Calu3 (cell line): ENCODE measurements at regions not wholly inside any gene's neighbourhood (a gene's known extent, or its start where the extent isn't known, plus 50 kb on each side); places are given as distances from the start of the nearest gene placed in this dataset.

Experiments
- BruUV-seq: library from RNA; stranded (reverse); fragments of 400-500 nt; replicated peaks from 2 replicates; lab custom pipeline; 2021; lab: Mats Ljungman, UMichigan
- CTCF ChIA-PET: fragments of 300-600 bp; sonication (Branson Sonifier 250); formaldehyde crosslinking; loops from one replicate; lab custom pipeline; 2022; ENCODE audit warnings: antibody characterized with exemption; lab: Charles Lee
- DNase-seq: peaks from one replicate; pipeline ENCODE4 v3.0.0; 2022
- H3K27ac Mint-ChIP-seq: one replicate; pipeline ENCODE4 v1.8.0; 2022; ENCODE audit warnings: mixed read lengths; ENCODE audit not compliant: unreplicated experiment
- H3K27me3 Mint-ChIP-seq: one replicate; pipeline ENCODE4 v1.8.0; 2022; ENCODE audit warnings: mixed read lengths; ENCODE audit not compliant: unreplicated experiment
- H3K36me3 Mint-ChIP-seq: one replicate; pipeline ENCODE4 v1.8.0; 2022; ENCODE audit warnings: mild to moderate bottlenecking, moderate library complexity, mixed read lengths; ENCODE audit not compliant: insufficient read depth, unreplicated experiment
- H3K4me1 Mint-ChIP-seq: one replicate; pipeline ENCODE4 v1.8.0; 2022; ENCODE audit warnings: mild to moderate bottlenecking, low read depth, mixed read lengths; ENCODE audit not compliant: unreplicated experiment
- H3K4me3 Mint-ChIP-seq: one replicate; pipeline ENCODE4 v1.8.0; 2022; ENCODE audit warnings: mild to moderate bottlenecking, low read depth, moderate library complexity, mixed read lengths; ENCODE audit not compliant: unreplicated experiment
- H3K9me3 Mint-ChIP-seq: one replicate; pipeline ENCODE4 v1.8.0; 2022; ENCODE audit warnings: low read depth, mixed read lengths; ENCODE audit not compliant: unreplicated experiment
- intact Hi-C: fragments of 100-400 bp; cut with micrococcal nuclease; formaldehyde crosslinking; loops from one replicate; pipeline ENCODE4 v1.10.0; 2022; ENCODE audit not compliant: unreplicated experiment
- TF ChIP-seq, protein P1 (sequence below): fragments of 200-600 bp; IDR thresholded peaks from one replicate; pipeline ENCODE4 v1.8.0; 2022; ENCODE audit warnings: antibody characterized with exemption; ENCODE audit not compliant: unreplicated experiment

- Mint-ChIP-seq H3K9me3 (peaks cover 14% of the 10 kb centered on the region), H3K36me3 (no peaks in the 10 kb centered on the region), H3K4me3 (no peak overlapping the region), H3K27me3 (no peaks in the 10 kb centered on the region), H3K27ac (no peak overlapping the region), H3K4me1 (no peaks in the 10 kb centered on the region)
- no peak for DNase-seq
- CTCF ChIA-PET: no interaction called here
- TF ChIP-seq, protein P1, sequence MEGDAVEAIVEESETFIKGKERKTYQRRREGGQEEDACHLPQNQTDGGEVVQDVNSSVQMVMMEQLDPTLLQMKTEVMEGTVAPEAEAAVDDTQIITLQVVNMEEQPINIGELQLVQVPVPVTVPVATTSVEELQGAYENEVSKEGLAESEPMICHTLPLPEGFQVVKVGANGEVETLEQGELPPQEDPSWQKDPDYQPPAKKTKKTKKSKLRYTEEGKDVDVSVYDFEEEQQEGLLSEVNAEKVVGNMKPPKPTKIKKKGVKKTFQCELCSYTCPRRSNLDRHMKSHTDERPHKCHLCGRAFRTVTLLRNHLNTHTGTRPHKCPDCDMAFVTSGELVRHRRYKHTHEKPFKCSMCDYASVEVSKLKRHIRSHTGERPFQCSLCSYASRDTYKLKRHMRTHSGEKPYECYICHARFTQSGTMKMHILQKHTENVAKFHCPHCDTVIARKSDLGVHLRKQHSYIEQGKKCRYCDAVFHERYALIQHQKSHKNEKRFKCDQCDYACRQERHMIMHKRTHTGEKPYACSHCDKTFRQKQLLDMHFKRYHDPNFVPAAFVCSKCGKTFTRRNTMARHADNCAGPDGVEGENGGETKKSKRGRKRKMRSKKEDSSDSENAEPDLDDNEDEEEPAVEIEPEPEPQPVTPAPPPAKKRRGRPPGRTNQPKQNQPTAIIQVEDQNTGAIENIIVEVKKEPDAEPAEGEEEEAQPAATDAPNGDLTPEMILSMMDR: no peak
- no TSS peak for BruUV-seq
- intact Hi-C loops: no loop called here
Observed at GRCh38 chr16:60816461-60816860, 1219.8 kb downstream of the CDH8 start.

- no TSS peak for BruUV-seq
- H3K4me3 Mint-ChIP-seq: no peak overlapping the region
- DNase-seq: no peak
- TF ChIP-seq, protein P1: no peak
- intact Hi-C loops: no loop called here
- H3K9me3 Mint-ChIP-seq: peaks cover 14% of the 10 kb centered on the region
- no peaks in the 10 kb centered on the region for H3K27me3 Mint-ChIP-seq
- H3K36me3 Mint-ChIP-seq: no peaks in the 10 kb centered on the region
- H3K4me1 Mint-ChIP-seq: no peaks in the 10 kb centered on the region
- CTCF ChIA-PET: no interaction called here
- H3K27ac Mint-ChIP-seq: no peak overlapping the region
Observed at GRCh38 chr16:60815865-60816264, 1220.4 kb downstream of the CDH8 start.

DNA sequence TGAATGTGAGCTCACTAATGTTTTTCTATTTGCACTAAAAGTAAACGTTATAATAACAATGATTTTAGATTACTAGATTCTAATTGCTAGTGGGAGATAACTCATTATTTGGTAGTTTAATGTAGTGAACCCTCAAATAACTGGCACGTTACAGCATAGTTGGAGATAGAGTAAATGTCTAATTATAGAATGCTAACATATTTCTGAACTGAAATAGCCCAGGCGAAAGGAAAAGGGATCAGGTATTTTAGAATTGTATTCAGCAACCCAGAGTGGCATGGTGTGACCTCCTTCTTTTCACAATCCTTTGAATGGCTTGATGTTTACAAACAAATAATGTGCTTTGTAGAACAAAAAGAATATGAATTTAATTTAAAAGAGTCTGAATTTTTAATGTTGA lies 1221.2 kb downstream of the CDH8 start:
- DNase-seq: no peak
- Mint-ChIP-seq H3K27me3 (no peaks in the 10 kb centered on the region), H3K4me1 (no peaks in the 10 kb centered on the region), H3K36me3 (no peaks in the 10 kb centered on the region), H3K27ac (no peak overlapping the region), H3K4me3 (no peak overlapping the region), H3K9me3 (peaks cover 8% of the 10 kb centered on the region)
- CTCF ChIA-PET: no interaction called here
- intact Hi-C loops: no loop called here
- no TSS peak for BruUV-seq
- TF ChIP-seq, protein P1: no peak

- Mint-ChIP-seq H3K36me3 (no peaks in the 10 kb centered on the region), H3K9me3 (peaks cover 7% of the 10 kb centered on the region), H3K27me3 (no peaks in the 10 kb centered on the region), H3K4me3 (no peak overlapping the region), H3K27ac (no peak overlapping the region), H3K4me1 (no peaks in the 10 kb centered on the region)
- TF ChIP-seq, protein P1: no peak
- no peak for DNase-seq
- intact Hi-C loops: no loop called here
- no TSS peak for BruUV-seq
- CTCF ChIA-PET: no interaction called here
Observed at GRCh38 chr16:60811657-60812056, 1224.6 kb downstream of the CDH8 start.
